ENCODE measurements at regions not wholly inside any gene's neighbourhood (a gene's known extent, or its start where the extent isn't known, plus 50 kb on each side); places are given as distances from the start of the nearest gene placed in this dataset.

- no peak for TF ChIP-seq CTCF (IDR thresholded peaks at IDR 0.05)
- no peak for TF ChIP-seq EZH2 (IDR thresholded peaks at IDR 0.05; ENCODE audit: borderline replicate concordance, insufficient read depth, low read depth, low read length, poor library complexity, severe bottlenecking)
Measured at GRCh38 chr18:54675076-54675475, 84.0 kb downstream of the DYNAP start.
